Stimulated activated CD4-positive, alpha-beta T cell treated with anti-CD3 and anti-CD28 coated beads, TNF-alpha, amount 100 ng/mL, for 24 hours (primary cell): ENCODE measurements at regions not wholly inside any gene's neighbourhood (a gene's known extent, or its start where the extent isn't known, plus 50 kb on each side); places are given as distances from the start of the nearest gene placed in this dataset.
"Not testable (repeated sequence)": the region's sequence is repeated elsewhere in the genome, so short reads cannot be mapped to it uniquely, and the experiment has no call there.

Experiments used
- DNase-seq, 3 experiments: peaks; one replicate each; pipeline ENCODE4 v3.0.0-alpha.2; 2020; ENCODE audit warnings: low read depth in 3 of 3

DNA sequence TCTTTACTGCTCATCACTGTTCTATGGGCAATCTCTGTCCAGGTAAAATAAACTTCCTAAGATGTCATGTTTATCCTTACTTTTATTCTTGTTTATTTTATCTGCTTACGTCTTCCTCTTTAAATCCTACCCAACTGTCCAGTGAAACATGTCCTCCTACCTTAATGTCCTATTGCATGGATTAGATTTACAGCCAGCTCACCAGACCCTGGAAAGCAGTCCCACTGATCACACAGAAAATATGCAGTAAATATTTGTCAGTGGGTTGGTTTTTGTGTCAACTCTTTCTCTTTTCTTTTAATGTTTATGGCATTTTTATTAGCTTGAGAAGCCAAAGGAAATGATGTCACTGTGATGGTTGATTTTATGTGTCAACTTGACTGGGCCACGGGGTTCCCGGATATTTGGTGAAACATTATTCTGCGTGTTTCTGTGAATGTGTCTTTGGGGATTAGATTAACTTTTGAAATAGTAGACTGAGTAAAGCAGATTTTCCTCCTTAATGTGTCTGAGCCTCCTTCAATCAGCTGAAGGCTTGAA is 258.3 kb downstream of the SRGAP2C start:
- DNase-seq = no peak

DNA sequence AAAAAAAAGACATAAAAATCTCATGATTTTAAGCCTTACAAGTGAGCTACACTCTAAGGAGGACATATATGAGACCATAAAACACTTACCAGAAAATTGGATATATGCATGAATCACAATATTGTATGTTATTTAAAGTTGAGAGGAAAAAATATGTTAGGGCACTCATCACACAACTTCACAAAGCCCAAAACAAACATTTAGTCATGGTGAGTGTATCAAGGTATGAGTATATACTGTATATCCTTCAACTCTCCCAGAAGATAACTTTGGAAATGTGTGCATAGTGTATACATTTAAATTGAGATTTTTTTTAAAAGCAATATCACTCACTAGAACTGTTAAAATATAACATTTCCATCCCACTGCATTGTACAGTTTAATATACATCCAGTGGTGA is 259.3 kb downstream of the SRGAP2C start:
- DNase-seq = no peak

DNA sequence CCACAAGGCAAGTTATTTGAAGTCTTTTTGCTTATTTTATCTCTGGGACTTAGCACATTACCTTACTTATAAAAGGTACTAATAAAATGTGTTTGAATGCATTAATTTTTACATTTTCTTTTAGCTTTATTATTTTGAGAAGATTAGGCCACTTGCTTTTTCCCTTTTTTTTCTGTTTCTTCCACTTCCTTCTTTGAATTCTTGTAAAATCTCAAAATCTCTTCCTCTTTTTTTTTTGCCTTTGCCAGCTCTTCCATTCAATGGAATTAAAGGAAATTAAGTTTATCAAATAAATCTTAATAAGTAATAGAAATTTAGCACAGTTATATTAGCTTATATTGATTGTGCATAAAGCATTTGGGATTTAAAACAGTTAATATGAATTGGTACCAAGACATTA is 260.9 kb downstream of the SRGAP2C start:
- no peak for DNase-seq

GRCh38 chr1:121447280-121447923 is 262.6 kb downstream of the SRGAP2C start:
- not testable (repeated sequence) for DNase-seq

- DNase-seq = not testable (repeated sequence)
Measured at GRCh38 chr1:121448064-121448463, 263.3 kb downstream of the SRGAP2C start.

DNA sequence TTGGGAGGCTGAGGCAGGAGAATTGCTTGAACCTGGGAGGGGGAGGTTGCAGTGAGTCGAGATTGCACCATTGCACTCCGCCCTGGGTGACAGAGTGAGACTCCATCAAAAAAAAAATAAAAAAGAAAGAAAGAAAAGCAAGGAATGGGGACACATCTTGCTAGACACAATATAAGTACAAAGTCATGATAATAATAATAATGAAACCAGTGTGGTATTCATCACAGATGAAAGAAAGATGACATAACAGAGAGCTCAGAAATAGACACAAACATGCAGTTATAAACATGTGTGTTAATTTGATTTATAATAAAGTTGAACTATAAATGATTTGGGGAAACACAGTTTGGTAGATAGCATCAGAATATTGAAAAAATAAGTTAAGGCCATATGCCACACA is 264.1 kb downstream of the SRGAP2C start:
- DNase-seq = no peak

DNA sequence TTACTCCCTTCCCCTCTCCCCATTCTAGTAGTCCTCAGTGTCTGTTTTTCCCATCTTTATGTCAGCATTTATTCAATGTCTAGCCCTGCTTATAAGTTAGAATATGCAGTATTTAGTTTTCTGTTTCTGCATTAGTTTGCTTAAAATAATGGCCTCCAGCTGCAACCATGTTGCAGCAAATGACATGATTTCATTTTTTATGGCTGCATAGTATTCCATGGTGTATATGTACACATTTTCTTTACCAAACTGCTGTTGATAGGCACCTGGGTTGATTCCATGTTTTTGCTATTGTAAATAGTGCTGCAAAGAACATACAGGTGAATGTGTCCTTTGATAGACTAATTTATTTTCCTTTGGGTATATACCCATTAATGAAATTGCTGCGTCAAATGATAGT is 267.7 kb downstream of the SRGAP2C start:
- no peak for DNase-seq

DNA sequence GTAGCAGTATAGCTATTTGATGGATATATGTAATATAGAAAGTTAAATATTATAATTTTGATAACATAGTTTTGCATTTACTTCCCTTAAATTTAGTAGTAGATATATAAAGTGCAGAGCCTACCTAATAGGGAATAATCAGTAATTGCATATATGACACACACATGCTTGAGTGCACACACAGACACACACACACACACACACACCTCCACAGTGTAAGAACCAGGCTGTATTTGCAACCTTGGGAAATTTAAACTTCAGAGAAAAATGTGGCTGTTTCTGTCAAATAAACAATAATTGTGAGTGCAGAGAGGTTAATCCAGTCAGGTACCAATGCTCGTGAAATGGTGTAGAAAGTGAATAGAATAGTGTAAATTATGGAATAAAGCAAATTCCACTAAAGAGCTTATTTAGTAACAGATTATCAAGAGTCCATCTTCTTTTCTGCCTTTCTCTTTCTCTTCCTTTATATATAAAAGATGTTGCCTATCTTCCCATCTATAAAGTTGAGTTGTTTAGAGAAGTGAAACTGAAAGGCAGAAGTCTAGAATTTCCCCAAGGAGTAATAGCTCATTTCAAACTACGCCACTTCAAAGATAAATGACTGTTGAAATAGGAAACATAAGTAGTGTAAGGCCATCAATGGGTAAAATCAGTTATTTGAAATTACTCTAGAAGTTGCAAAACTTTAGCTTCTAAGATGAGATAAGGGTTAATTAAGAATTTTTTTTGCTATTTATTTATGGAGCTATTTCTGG is 273.7 kb downstream of the SRGAP2C start:
- DNase-seq = no peak

- no peak for DNase-seq
Measured at GRCh38 chr1:121459235-121459634, 274.5 kb downstream of the SRGAP2C start.

GRCh38 chr1:121469395-121469794 is 284.6 kb downstream of the SRGAP2C start:
- not testable (repeated sequence) for DNase-seq

- not testable (repeated sequence) for DNase-seq
Measured at GRCh38 chr1:121470401-121470800, 285.6 kb downstream of the SRGAP2C start.

- no peak for DNase-seq
Measured at GRCh38 chr1:121471523-121471922, 286.7 kb downstream of the SRGAP2C start.

DNA sequence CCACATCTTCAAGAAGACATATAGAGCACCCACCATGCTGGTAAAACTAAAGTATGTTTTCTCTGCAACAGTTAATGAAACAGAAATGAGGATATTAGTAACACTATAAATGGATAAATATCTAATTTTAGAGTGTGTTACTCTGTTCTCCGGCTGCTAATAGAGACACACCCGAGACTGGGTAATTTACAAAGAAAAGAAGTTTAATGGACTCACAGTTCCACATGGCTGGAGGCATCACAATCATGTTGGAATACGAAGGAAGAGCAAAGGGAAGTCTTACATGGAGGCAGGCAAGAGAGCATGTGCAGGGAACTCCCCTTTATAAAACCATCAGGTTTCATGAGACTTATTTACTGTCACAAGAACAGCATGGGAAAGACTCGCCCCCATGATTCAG is 287.2 kb downstream of the SRGAP2C start:
- no peak for DNase-seq

DNA sequence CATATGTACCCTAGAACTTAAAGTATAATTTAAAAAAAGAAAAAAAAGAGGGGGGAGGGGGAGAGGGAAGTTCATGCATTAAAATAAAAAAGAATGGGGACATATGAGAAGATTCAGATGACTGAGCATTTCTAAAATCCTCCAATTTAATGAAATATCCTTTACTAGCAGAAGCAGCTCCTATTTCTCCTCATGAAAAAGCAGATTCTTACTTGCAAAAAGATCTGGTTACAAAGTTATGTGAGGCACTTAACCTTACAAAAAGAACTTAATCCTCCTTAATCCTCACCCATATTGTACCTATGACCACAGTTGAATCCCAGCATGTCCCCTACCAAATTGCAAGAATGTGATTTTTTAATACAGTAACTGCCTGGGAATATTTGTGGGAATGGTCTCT is 298.5 kb downstream of the SRGAP2C start:
- DNase-seq = no peak

- DNase-seq = no peak
Measured at GRCh38 chr1:121483961-121484424, 299.2 kb downstream of the SRGAP2C start.

DNA sequence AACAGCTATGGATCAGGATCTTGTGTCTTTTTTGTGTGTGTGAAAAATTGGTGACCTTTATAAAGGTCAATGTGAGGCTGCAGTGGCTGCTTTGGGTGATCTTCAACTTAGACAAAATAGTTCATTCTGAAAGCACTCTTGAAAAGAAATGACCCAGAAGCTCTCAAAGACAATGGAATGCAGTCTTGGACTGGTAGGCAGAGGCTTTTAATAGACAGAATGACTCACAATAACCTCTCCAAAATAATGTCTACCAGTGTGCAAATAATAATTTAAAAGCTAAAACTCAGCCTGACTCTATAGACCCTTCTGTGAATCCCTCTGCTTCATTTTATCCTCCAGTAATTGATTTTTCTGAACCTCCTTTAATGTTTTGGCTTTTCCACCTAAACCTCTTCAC is 310.0 kb downstream of the SRGAP2C start:
- DNase-seq = not testable (repeated sequence)

DNA sequence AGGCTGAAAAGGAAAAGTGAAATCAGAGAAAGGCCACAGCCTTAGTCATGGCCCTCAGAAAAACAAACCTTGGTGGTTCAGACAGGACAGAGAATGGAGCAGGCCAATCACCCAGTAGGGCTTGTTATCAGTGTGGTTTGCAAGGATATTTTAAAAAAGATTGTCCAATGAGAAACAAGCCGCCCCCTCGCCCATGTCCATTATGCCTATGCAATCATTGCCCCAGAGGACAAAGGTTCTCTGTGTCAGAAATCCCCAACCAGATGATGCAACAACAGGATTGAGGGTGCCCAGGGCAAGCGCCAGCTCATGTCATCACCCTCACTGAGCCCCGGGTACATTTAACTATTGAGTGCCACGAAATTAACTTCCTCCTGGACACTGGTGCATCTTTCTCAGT is 326.7 kb downstream of the SRGAP2C start:
- DNase-seq = peak in 1 of 3 experiments; percentile 1

GRCh38 chr1:121511876-121512275 is 327.1 kb downstream of the SRGAP2C start:
- not testable (repeated sequence) for DNase-seq

- no peak for DNase-seq
Measured at GRCh38 chr1:121515235-121515634, 330.5 kb downstream of the SRGAP2C start.

- DNase-seq = peak in 1 of 3 experiments; percentile 12
Measured at GRCh38 chr1:121516234-121516967, 331.6 kb downstream of the SRGAP2C start.

- no peak for DNase-seq
Measured at GRCh38 chr1:121517586-121518230, 332.9 kb downstream of the SRGAP2C start.

GRCh38 chr1:121518726-121519041 is 333.9 kb downstream of the SRGAP2C start:
- no peak for DNase-seq
